Neural progenitor cell (in vitro differentiated cells): ENCODE measurements at regions not wholly inside any gene's neighbourhood (a gene's known extent, or its start where the extent isn't known, plus 50 kb on each side); places are given as distances from the start of the nearest gene placed in this dataset.

Experiments used
- CTCF ChIP-seq: fragments of 200-600 bp; sonication (generic); IDR thresholded peaks from 2 replicates; pipeline ENCODE4 v1.5.1; 2017; ENCODE audit warnings: antibody characterized with exemption, mild to moderate bottlenecking
- EZH2 ChIP-seq: fragments of 200-600 bp; sonication (generic); IDR thresholded peaks from 2 replicates; pipeline ENCODE4 v1.6.1; 2017; ENCODE audit warnings: antibody characterized with exemption, mild to moderate bottlenecking, moderate library complexity

GRCh38 chr2:238725298-238725697 is 122.6 kb upstream of the TWIST2 start:
- TF ChIP-seq CTCF (no peak), EZH2 (no peak)
